Stimulated activated CD4-positive, alpha-beta T cell treated with anti-CD3 and anti-CD28 coated beads, Interleukin-4, amount 100 ng/mL, for 4 hours (primary cell): ENCODE measurements at regions not wholly inside any gene's neighbourhood (a gene's known extent, or its start where the extent isn't known, plus 50 kb on each side); places are given as distances from the start of the nearest gene placed in this dataset.

Experiments used
- DNase-seq, 2 experiments: peaks; one replicate each; pipeline ENCODE4 v3.0.0-alpha.2; 2020

DNA sequence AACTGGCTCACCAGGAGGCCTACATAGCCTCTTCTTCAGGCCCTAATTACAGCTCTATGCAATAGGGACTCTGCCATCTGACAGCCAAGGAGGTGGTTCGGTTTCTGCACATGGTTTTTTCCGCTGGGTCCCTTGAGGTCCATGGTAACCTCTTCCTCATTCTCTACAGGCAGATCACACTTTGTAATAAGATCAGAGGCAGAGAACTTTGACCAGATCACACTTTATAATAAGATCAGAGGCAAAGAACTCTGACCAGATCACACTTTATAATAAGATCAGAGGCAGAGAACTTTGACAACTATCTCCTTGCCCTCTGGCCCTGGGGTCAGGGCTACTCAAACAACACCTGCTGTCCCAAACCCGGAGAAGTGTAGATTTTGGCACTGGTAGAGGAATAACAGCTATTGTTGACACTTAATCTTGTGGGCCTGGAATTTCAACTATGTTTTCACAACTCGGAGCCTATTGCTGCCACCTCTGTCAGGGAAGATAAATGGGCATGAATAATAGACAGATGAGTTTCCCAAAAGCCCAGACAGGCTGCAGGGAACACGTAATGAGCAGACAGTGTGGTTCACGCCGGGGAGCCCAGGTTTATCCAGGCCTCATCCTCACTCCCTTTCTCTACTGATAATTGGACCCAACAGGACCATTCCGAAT is 246.1 kb downstream of the UQCRFS1 start:
- DNase-seq = no peak

GRCh38 chr19:28964500-28964899 is 248.5 kb downstream of the UQCRFS1 start:
- DNase-seq = no peak

- DNase-seq = no peak
These were observed 249.3 kb downstream of the UQCRFS1 start for GRCh38 chr19:28963486-28964250.

DNA sequence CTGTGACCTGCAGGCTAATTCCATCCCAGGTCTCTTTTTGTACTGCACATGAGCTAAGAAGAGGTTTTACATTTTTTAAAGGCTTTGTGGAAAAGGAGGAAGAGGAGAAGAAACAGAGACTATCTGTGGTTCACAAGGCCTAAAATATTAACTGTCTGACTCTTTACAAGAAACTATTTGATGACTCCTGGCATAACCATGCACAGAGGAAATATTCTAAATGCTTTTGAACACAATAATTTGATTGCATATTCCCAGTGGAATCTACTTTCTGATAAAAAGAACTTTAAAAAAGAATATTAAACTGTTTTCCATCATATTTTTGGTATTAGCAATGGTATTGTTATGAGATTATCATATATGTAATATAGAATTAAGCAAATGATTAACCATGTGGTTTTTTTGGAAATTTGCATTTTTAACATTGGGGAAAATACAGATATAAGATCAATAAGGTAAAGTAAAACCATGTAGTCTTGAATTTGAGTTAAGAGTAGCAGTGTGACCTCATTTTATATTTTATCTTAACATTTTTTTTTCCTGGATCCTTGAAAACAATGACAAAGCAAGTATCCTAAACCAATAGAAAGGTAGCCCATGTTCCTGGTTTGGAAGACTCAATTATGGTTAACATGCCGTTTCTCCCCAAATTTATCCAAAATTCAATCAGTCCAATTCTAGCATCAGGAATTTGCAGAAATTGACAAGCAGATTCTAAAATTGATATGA is 251.0 kb downstream of the UQCRFS1 start:
- no peak for DNase-seq

- DNase-seq = no peak
These were observed 251.8 kb downstream of the UQCRFS1 start for GRCh38 chr19:28960986-28961705.

- no peak for DNase-seq
These were observed 252.4 kb downstream of the UQCRFS1 start for GRCh38 chr19:28960586-28960985.

DNA sequence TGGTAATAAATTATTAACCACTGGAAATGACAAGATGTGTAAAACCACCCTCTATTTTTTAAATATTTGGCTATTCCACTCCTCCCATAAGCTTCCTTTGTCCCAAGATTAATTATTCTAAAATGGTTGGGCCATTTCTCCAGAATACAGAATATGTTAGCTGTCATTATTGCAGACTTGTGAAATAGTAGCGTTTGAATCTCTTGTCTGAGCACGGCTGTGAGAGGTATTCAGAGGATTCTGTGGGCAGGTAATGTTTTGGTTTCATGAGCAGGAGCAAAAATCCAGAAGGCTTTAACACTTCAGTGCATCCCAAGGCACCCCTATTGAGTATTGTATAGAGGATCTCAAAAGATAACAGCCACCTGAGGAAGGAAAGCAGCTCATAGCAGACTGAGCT is 256.0 kb downstream of the UQCRFS1 start:
- no peak for DNase-seq

- no peak for DNase-seq
These were observed 256.5 kb downstream of the UQCRFS1 start for GRCh38 chr19:28956421-28956820.

DNA sequence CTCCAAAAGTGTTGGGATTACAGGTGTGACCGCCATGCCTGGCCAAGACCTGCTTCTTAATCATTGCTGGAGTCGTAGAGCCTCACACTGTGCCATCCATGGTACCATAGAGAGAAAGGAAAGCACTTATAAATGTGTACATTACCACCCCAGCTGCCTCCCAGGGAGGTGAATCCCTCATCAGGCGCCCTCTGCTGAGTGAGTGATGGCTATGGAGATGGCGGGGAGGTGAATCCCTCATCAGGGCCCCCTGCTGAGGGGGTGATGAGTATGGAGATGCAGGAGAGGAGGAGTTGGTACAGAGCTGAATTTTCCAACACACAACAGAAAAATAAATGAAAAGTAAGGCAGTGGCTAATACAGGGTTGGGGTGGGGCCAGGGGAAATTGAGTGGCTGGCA is 263.4 kb downstream of the UQCRFS1 start:
- DNase-seq = no peak

DNA sequence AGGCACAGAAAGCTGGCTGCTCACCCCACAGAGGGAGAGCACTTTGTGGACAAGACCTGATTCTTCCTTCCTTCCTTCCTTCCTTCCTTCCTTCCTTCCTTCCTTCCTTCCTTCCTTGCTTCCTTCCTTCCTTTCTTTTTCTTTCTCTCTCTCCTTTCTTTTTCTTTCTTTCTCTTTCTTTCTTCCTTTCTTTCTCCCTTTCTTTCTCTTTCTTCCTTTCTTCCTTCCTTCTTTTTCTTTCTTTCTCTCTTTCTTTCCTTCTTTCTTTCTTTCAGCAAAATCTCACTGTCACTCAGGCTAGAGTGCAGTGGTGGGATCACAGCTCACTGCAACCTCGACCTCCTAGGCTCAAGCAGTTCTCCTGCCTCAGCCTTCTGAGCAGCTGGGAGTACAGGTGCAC is 263.9 kb downstream of the UQCRFS1 start:
- no peak for DNase-seq

DNA sequence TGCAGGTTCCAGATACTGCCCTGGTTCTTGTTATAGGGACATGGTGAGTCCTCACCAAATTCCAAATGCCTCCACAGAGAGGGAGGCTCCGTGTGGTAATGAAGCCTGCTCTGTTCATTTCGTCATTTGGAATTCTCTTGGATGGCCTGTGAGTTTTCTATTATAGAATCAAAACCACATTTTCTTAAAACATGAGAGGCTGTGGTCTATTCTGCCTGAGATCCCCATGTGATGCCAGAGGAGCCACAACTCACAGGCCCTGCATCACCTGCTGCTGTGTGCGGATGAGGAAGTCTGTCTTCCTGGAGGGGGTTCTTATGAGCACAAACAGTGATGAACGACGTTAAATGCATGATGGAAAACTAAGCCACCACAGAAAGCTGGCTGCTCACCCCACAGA is 264.4 kb downstream of the UQCRFS1 start:
- DNase-seq = no peak

GRCh38 chr19:28948026-28948425 is 264.9 kb downstream of the UQCRFS1 start:
- no peak for DNase-seq

- DNase-seq = no peak
These were observed 269.3 kb downstream of the UQCRFS1 start for GRCh38 chr19:28943651-28944050.

DNA sequence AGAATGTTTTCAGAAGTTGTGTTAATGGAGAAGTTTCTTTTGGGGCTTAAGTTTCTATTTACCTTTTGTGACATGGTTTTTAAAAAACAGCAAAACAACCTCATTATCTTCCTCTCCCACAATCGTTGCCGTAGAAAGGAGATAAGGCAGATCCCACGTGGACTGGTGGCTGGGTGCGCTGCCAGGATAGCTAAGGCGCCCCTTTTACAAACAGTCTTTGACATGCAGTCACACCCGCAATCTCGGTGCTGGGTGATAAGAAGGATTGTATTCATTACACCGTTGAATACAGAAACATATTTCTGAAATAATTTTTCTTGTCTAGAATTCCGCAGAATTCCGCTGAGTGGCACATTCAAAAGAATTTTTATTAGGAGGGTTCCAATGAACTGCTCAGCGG is 271.1 kb downstream of the UQCRFS1 start:
- no peak for DNase-seq

GRCh38 chr19:28940751-28941500 is 272.0 kb downstream of the UQCRFS1 start:
- no peak for DNase-seq

DNA sequence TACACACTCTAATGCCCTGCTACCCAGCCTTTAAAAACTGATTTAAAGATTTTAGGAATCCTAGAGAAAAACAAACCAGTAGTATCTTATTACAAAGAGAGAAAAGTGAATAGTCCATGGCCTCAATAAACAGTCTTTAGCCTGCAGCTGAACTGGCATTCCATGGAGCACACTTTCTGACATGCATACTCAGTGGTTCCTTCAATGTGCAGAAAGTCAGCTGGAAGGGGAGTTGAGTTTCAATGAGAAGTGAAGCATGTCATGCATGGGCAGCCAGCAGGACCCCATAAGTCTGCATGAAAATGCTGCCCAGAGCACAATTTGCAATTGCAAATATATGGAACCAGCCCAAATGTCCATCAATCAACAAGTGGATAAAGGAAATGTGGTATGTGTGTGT is 273.7 kb downstream of the UQCRFS1 start:
- no peak for DNase-seq

- DNase-seq = no peak
These were observed 276.9 kb downstream of the UQCRFS1 start for GRCh38 chr19:28936001-28936400.

- no peak for DNase-seq
These were observed 278.3 kb downstream of the UQCRFS1 start for GRCh38 chr19:28934631-28935030.

GRCh38 chr19:28933039-28933438 is 279.9 kb downstream of the UQCRFS1 start:
- no peak for DNase-seq

- no peak for DNase-seq
These were observed 280.5 kb downstream of the UQCRFS1 start for GRCh38 chr19:28932446-28932845.

DNA sequence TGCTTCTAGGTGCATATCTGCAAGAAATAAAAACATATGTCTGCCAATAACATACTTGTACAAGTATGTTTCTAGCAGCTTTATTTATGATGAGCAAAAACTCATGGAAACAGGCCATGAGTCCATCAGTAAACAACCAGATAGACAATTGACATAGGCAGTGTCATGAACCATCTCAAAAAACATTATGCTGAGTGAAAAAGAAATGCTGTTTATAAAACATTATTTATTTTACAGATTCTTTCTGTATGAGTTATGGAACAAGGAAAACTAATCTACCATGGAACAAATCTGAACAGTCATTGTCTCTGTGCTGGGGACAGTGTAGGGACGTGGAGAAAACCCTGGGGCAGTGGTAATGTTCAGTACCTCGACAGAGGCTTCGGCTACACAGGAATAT is 283.9 kb downstream of the UQCRFS1 start:
- no peak for DNase-seq

DNA sequence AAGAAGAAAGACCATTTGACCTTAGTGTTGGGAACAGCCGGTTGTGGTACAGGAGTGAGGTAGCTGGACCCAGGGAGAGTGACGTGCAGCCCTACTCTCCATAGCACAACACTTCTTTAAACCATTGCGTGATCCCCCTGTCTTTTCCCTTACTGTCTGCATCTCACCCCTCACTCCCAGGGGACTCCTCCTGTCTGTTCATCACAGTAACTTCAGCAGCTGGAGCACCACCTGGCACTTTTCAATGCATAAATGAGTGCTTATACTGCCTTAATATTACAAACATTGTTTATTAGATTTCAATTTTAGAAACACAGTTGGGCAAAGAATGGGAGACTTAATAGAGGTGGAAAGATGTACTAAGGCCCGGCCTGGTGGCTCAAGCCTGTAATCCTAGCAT is 285.5 kb downstream of the UQCRFS1 start:
- no peak for DNase-seq
